DMS153 (cell line): ENCODE measurements at regions not wholly inside any gene's neighbourhood (a gene's known extent, or its start where the extent isn't known, plus 50 kb on each side); places are given as distances from the start of the nearest gene placed in this dataset.

Experiments
- DNase-seq: peaks from one replicate; lab custom pipeline; 2025; lab: John Stamatoyannopoulos, UW

DNA sequence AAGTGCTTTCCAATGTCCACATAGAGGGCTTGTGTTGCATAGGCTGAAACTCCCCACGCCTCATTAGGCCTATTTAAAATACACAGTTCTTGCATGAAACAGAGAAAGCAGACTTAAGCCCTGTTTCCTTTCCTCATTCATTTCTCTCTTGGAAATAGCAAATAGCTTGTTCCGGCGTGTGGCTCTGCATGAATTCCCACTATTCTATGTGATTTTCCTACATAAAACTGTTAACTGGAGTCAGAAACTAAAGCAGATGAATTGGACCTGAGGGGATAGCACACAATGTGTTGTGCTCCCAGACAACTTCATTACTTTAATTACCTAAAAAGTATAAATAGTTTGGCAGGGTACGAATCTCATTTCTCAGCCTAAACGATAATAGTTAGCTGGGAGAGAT, 981.5 kb downstream of the SORCS1 start:
- no peak for DNase-seq

GRCh38 chr10:106182542-106182941, 982.0 kb downstream of the SORCS1 start:
- no peak for DNase-seq

DNA sequence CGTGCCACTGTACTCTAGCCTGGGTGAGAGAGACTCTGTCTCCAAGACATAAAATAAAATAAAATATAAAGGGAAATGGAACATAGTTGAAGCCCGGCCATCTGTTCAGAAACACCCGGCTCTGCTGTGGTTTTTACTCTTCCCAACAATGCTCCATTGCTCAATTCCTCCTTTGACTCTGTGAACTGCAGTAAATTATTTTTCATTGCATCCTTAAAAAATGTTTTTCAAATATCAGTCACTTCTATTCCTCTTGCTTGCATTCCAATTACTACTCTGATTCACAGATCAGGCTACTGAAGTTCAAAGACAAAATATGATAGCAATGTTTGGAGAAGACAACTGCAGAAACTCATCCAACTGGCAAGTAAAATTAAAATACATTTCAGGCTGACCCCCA, 983.0 kb downstream of the SORCS1 start:
- no peak for DNase-seq

DNA sequence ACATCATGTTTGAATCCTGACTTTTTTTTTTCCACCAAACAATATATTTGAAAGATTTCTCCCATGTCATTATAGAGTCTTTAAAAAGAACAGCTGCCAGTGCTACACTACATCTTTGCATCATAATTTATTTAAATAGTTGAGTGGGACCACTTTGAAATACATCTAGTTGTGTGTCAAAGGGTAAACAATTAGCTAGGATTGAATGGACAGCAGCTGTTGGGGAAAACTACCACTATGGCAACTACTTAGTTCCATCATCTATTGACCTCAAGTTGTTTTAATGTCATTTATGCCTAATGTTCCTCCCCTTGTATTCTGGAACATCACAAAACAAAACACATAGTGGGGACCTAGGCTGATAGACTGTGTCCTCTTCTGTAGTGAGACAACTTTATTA, 985.1 kb downstream of the SORCS1 start:
- DNase-seq: no peak

DNA sequence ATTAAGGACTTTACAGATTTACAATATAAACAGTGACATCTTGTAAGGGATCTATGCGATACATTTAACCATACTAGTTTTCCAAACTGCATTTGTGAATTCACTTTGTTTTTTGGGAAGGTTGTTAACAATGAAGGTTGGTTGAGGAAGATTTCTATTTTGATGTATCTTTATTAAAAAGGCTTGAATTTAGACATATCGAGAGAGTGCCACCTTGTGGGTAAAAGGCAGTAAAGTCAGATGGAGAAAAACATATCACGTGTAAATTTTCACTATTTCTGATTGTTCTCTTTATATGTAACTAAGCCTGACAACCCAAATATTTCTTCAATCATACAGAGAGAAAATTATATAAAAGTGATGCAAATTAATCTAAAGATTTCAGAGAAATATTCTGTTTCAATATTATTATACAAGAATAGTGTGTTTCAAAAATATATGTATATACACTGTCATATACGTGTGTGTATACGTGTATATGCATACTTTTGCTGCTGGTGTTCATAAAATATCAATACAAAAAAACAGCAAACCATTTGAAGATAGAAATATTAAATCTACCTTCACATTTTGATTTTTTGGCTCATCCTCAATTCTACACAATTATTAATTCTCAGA, 988.6 kb downstream of the SORCS1 start:
- DNase-seq: no peak

GRCh38 chr10:106173838-106174237, 990.7 kb downstream of the SORCS1 start:
- no peak for DNase-seq

GRCh38 chr10:106169241-106169640, 995.3 kb downstream of the SORCS1 start:
- no peak for DNase-seq

- DNase-seq: no peak
Measured at GRCh38 chr10:106167946-106168345, 996.6 kb downstream of the SORCS1 start.

DNA sequence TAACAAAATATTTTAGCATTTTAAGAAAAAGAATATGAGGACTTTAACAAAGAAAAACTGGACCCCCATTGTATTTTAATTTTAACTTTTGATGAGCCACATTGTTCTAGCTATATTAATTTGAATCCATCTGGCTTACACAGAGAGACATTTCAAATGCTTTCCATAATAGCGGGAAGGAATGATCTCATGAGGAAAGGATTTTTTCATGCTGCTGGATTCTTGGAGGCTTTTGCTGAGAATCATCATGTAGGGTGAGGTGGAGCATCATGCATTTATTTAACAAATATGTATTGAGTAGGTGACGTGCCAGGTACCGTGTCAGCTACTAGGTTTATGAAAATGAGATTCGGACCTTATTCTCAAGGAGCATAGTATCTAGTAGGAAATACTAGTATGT, 1006.3 kb downstream of the SORCS1 start:
- DNase-seq: no peak

- no peak for DNase-seq
Measured at GRCh38 chr10:106147021-106147420, 1017.5 kb downstream of the SORCS1 start.

DNA sequence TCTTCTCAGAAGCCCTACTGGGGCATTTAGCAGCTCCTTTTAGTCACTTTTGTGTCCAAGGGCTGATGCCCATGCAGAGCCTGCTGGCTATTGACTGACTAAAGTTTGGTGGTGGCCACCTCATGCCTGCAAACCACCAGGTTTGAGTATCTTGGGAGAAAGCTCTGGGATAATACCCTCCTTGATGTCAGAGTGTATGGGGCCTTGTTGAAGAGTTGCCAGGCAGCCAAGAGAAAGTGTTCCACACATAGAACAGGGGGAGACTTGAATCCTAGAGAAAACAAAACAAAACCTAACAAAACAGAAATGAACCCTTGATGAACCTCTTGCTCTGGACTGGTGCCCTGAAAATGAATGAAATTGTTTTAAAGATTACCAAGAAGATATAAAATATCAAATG, 1024.6 kb downstream of the SORCS1 start:
- no peak for DNase-seq

DNA sequence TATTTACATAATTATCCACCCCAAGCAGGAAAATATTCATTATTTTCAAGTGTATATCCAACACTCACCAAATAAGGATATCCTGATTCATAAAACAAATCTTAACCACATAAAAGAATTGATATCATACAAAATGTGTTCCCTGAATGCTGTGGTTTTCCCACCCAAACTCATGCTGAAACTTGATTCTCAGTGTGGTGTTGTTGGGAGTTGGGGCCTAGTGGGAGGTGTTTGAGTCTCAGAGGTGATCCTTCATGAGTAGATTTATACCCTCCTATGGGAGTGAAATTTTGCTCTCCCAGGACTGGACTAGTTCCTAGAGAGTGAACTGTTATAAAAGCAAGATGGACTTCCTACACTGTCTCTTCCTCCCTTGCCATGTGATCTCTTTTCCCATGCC, 1028.3 kb downstream of the SORCS1 start:
- DNase-seq: no peak

GRCh38 chr10:106134326-106135000, 1030.0 kb downstream of the SORCS1 start:
- no peak for DNase-seq

DNA sequence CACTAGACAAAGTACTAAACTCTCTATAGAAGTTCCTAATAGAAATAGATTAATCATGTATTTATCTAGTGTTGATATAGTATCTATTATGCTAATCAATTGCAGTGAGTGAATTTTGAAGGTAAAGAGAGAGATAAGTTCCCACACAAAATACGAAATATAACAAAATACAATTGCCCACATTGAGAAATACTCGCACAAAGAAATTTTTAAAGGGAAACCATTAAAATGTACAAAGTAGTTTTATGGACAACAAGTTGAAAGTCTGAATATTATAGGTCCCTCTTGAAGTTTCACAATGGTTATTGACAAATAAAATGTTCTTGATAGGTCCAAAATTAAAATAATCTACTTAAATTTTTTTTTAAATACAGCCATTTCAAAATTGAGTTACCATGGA, 1031.1 kb downstream of the SORCS1 start:
- DNase-seq: no peak

DNA sequence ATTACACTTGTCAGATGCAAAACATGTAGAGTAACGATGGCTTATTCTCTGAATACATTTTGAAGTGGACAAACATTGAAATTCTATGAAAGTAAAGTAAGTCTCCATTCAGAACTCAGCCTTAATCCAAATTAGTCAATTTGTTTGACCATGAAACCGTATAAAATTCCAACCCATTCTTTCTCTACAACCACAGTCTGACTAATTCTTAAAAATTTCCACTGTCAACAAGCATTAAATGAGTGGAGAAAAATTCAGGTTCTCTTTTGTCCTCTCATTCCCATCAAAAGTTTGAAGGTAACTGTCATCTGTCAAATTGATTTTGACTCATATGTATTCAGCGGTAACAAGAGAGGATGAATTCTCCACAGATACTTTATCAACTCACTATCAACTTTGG, 1031.5 kb downstream of the SORCS1 start:
- DNase-seq: no peak

DNA sequence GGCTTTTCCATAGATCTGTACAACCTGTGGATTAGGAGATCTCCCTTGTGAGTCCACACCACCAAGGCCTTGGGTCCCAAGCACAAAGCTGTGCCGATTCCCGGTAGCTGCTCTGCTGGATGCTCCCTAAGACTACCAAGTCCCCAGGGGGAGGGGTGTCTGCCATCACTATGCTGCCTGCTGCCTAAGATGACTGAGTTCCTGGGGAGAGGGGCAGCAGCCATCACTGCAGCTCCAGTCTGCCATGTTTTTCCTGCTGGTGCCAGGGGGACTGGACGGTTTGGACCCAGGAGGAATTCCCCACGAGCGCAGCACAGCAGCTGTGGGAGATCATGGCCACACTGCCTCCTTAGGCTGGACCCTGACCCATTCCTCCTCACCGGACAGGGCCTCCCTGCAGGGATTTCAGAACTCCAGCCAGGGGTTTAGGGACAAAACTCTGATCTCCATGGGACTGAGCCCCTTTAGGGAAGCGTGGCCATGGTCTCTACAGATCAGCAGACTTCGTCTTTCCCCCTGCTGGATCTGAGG, 1049.8 kb downstream of the SORCS1 start:
- DNase-seq: no peak

- no peak for DNase-seq
Measured at GRCh38 chr10:106111246-106111645, 1053.3 kb downstream of the SORCS1 start.

GRCh38 chr10:106107706-106108105, 1056.8 kb downstream of the SORCS1 start:
- DNase-seq: no peak

GRCh38 chr10:106106114-106106513, 1058.4 kb downstream of the SORCS1 start:
- DNase-seq: no peak

GRCh38 chr10:106089855-106090254, 1074.7 kb downstream of the SORCS1 start:
- DNase-seq: no peak

- DNase-seq: no peak
Measured at GRCh38 chr10:106086391-106086790, 1078.1 kb downstream of the SORCS1 start.

GRCh38 chr10:106083572-106083971, 1080.9 kb downstream of the SORCS1 start:
- no peak for DNase-seq

GRCh38 chr10:106082865-106083264, 1081.6 kb downstream of the SORCS1 start:
- no peak for DNase-seq
